ENCODE measurements at regions not wholly inside any gene's neighbourhood (a gene's known extent, or its start where the extent isn't known, plus 50 kb on each side); places are given as distances from the start of the nearest gene placed in this dataset.

DNA sequence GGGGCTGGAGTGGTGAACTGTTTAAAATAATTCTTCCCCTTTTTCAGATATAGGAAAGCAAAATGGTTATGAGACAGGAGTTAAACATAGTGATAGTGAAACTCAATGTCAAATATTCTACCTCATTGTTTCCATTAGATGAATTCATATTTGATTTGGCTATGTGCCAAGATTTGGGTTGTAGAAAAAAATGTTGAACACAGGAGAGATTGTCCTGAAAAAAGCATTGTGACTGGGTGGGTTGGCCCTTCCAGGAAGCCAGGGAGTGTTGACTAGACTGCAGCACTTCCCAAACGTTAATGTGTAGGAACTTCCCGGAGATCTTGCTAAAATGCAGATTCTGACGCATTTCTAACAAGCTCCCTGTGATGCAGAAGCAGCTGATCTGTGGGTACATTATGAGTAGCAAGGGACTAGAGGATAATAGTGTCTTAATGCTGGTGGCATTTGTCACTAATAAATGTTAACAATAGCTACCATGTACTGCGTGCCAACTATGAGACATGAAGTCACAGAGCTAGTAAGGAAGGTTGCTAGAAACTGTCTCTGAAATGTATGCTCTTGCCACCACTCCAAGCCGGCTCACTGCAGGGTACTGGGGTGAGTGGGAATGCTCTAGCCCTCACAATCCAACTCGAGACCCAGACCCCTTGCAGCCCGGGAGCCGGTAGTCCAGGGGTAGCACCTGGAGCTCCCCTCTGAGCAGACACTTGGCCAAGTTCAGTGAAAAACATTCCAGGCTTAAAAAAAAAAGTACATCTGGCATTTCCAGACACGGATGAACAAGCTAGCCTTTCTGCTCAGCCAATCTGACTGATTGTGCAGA, 120.6 kb downstream of the CD47 start:
- no peak for DNase-seq (ENCODE audit: low spot score)

DNA sequence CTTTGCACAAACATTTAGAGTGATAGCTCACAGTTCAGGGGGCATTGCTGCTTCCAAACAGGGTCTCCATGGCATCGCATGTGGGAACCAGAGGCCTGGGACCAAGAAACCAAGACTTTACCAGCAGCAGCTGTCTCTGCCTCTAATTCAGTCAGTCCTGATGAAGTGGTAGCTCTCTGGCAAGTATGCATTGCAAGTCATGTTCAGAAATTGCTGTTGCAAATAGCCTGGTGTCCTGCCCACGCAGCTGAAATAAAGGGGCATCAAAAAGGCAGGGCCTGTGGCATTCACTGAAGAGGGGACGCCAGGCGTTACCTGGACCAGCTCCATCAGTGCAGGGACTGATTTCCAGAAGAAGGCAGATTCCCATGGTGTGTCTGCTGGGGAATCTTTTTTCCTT, 121.3 kb downstream of the CD47 start:
- no peak for DNase-seq (ENCODE audit: low spot score)

- no peak for DNase-seq (ENCODE audit: low spot score)
Observed at GRCh38 chr3:107966276-107966675, 124.6 kb downstream of the CD47 start.

- DNase-seq (ENCODE audit: low spot score): no peak
Observed at GRCh38 chr3:107965136-107965655, 125.6 kb downstream of the CD47 start.

DNA sequence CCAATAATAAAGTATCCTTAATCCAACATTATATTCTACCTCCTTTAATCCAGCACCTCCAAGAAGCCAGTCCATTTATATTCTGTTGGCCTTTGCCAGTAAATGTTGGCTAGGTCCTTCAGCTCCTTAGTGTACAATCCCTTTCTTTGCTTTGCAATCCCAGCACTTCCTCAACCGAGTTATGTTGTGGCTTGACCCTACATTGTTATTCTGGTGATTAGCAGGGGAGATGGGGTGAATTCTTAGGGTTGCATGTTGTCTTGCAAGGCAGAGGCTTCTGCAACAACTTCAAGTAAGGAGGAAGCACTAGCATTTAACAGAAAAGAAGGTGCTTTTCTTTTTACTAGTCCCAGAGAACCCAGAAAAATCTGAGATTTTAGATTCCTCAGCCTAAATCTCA, 127.2 kb downstream of the CD47 start:
- DNase-seq (ENCODE audit: low spot score): no peak

DNA sequence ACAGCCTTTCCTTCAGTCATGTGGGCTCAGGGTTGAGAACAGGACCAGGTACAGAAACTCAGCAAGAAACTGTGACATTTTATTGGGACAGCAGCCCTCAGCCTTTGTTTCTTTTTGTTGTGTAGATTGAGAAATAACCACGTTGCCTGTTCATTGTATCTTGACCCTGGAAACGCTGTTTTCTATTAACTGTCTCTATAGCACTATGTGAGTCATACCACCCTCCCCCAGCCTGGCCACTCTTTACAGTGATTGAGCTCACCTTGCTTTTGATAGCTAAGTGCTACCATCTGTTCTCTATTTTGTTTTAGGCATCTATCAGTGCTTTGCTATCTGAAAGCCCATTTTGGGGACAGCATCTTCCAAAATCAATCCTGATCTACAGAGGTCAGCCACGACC, 127.9 kb downstream of the CD47 start:
- no peak for DNase-seq (ENCODE audit: low spot score)

DNA sequence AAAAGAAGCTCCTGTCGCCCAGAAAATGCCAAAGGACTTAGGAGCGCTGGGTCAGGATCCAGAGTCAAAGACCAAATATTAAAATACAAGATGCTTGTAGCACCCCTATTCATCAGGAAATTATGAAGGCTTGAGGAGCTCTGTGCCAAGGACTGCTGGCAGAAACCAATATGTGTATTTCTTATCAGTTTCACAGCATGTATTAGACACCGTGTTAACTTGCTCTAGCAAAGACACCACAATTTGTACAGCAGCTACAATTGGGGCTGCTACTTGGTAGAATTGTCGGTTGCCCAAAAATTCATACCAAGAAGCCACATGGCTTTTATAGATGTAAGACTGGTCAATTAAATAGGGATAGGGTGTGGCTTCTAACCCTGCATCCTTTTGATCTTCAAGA, 128.8 kb downstream of the CD47 start:
- DNase-seq (ENCODE audit: low spot score): no peak

DNA sequence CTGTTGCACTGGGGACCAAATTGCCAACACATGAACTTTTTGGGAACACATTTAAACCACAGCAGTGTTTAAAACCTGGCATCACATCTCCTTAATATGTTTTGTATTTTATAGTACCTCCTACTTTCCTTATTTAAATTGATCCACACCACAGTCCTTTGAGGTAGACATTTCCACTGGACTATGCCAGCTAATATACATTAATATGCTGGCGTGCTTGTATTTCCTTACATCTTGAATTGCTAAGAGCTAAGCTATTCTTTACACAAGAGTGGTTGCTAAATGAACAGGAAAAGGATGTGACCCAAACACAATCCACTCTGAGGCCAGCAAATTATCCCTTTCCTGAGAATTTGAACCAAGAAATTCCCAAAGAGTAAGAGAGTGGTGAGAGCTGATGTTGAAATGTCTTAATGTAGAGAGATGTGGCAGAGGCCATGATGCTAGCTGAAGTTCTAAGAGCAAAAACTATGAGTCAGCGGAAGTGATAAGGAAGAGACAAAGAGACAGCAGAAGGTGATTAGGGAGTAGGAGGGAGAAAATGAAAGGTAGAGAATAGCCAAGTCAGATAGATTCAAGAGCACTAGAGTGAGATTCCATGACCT, 131.2 kb downstream of the CD47 start:
- no peak for DNase-seq (ENCODE audit: low spot score)

GRCh38 chr3:107958146-107958545, 132.7 kb downstream of the CD47 start:
- no peak for DNase-seq (ENCODE audit: low spot score)

- DNase-seq (ENCODE audit: low spot score): no peak
Observed at GRCh38 chr3:107956991-107957900, 133.6 kb downstream of the CD47 start.

DNA sequence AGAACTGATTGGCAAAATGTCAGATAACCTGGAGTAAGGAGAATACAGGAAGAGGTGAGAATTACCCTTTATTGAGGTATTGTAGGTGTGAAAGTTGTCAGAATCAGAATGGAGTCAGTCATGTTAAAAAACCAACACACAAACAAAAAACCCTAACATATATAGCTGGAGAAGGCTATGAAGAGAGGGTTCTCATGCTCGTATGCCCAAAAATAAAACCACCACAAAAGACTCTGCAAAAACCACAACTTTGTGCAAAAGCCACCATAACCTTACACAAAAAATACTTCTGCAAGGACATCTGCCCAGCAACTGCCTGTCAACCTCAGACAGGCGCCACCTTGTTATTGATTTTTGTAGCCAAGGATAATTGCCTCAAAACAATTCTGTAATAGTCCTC, 136.0 kb downstream of the CD47 start:
- no peak for DNase-seq (ENCODE audit: low spot score)

- DNase-seq (ENCODE audit: low spot score): no peak
Observed at GRCh38 chr3:107953722-107954121, 137.1 kb downstream of the CD47 start.

- no peak for DNase-seq (ENCODE audit: low spot score)
Observed at GRCh38 chr3:107951126-107951525, 139.7 kb downstream of the CD47 start.

GRCh38 chr3:107950417-107950816, 140.4 kb downstream of the CD47 start:
- no peak for DNase-seq (ENCODE audit: low spot score)

- DNase-seq (ENCODE audit: low spot score): no peak
Observed at GRCh38 chr3:107949394-107949970, 141.3 kb downstream of the CD47 start.

GRCh38 chr3:107947203-107947602, 143.6 kb downstream of the CD47 start:
- no peak for DNase-seq (ENCODE audit: low spot score)

DNA sequence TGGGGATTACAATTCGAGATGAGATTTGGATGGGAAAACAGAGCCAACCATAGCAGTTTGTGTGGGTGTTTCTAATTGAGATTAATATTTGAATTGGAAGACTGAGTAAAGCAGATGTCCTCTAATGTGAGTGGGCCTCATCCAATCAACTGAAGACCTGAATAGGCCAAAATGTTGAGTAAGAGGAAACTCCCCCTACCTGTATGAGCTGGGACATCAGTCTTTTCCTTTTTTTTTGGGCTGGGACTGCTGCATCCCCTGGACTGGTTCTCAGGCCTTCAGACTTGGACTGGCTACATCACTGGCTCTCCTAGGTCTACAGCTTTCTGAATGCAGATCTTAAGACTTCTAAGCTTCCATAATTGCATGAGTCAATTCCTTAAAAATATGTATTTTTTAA, 144.1 kb downstream of the CD47 start:
- no peak for DNase-seq (ENCODE audit: low spot score)

GRCh38 chr3:107945417-107946094, 145.3 kb downstream of the CD47 start:
- DNase-seq (ENCODE audit: low spot score): no peak

DNA sequence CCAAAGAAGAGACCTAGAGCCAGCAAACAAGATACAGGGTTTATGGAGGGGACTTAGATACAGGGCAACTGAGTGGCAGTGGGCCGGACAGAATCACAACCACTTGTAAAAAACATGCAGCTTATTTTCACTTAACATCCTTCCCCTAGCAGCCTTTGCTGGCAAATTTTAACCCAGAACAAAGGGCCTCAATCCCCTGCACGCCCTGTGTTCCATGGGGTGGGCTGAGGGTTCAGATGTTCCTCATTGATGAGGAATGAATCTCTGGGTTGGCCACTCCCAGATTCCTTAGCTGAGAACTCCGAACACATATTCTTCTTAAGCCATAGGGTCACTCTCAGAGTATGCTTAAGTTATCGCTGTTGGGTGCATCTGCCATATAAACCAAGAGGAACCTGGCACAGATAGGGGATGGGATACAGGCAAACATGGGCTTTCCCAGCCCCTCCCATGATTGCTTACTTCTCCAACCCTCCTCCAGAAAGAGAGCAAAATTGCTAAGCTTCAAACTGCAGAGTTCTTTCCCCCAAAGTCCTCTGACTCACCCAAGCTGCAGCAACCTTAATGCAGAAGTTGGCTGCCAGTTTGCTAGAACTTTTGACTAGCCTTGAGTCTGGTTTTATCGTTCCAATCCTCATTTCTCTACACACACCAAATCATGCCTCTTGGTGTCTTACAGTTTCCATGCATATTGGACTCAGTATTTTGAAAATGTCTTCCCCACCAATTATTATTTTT, 146.9 kb downstream of the CD47 start:
- DNase-seq (ENCODE audit: low spot score): no peak

DNA sequence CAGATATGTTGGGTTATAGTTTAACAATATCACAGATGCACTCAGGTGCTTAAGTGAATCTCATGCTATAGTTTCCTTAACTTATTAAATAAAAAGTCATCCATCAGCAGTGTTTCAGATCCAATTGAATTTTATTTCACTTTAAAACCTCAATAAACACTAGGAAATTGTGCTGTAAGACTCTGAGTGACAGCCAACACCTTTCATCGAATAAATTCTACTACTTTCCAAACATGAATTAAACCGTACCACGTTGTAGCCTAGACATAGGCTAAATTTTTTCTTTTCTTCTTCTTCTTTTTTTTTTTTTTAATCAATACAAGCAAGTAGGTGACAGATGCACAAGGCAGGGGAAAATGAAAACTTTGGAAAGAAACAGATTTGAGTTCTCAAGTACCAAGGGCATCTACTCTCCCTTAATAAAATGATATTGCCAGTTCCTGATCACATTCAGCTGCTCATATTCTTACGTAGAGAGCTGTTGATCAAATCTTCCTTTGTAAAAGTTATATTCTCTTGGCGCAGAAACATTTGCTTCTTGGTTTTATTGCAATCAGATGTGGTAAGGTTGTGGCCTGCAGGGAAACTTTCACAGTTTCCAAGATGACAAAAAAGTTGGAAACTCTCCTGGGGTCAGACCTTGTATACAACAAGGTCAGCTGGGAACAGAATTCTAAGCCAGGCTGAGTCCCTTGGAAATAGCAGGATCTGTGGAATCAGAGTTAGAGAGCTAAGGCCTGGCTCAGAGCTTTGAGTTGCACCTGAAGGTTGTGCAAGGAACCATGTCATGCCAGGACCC, 147.7 kb downstream of the CD47 start:
- no peak for DNase-seq (ENCODE audit: low spot score)

Measured in germinal center (tissue), 1 donor.